HL-60 (cell line): ENCODE measurements at regions not wholly inside any gene's neighbourhood (a gene's known extent, or its start where the extent isn't known, plus 50 kb on each side); places are given as distances from the start of the nearest gene placed in this dataset.

Experiments
- DNase-seq, 2 experiments: peaks; one replicate each; pipeline ENCODE4 v3.0.0-alpha.2; 2010 to 2020; ENCODE audit warnings: low read depth in 1 of 2, low spot score in 1 of 2
- H3K27ac ChIP-seq: fragments of 250-450 bp; sonication (Bioruptor Pico); replicated peaks from 2 replicates; pipeline ENCODE4 v1.5.1; 2020; ENCODE audit warnings: mild to moderate bottlenecking, moderate library complexity
- H3K27me3 ChIP-seq: fragments of 250-450 bp; sonication (Bioruptor Pico); 2 replicates; pipeline ENCODE4 v1.5.1; 2021; ENCODE audit warnings: mild to moderate bottlenecking, moderate library complexity; ENCODE audit not compliant: insufficient read depth, poor library complexity, severe bottlenecking
- H3K4me3 ChIP-seq: replicated peaks from 2 replicates; pipeline ENCODE4 v1.5.1; 2011; ENCODE audit warnings: mild to moderate bottlenecking, control low read depth, low read length; ENCODE audit not compliant: insufficient read depth
- GABPA ChIP-seq: IDR thresholded peaks from 2 replicates; pipeline ENCODE4 v1.6.1; 2012; ENCODE audit warnings: low read depth
- POLR2AphosphoS5 ChIP-seq: IDR thresholded peaks from 2 replicates; pipeline ENCODE4 v1.6.1; 2012; ENCODE audit warnings: low read depth
- SPI1 ChIP-seq: IDR thresholded peaks from 2 replicates; pipeline ENCODE4 v1.6.1; 2012; ENCODE audit warnings: low read depth, mild to moderate bottlenecking, borderline replicate concordance
- TF ChIP-seq, protein P1 (sequence below): IDR thresholded peaks from 2 replicates; pipeline ENCODE4 v1.6.1; 2012; ENCODE audit warnings: low read depth; ENCODE audit not compliant: insufficient replicate concordance
- TF ChIP-seq, protein P2 (sequence below): IDR thresholded peaks from one replicate; pipeline ENCODE4 v1.5.1; 2011; ENCODE audit warnings: low read length, control low read depth, inconsistent platforms; ENCODE audit not compliant: insufficient read depth

DNA sequence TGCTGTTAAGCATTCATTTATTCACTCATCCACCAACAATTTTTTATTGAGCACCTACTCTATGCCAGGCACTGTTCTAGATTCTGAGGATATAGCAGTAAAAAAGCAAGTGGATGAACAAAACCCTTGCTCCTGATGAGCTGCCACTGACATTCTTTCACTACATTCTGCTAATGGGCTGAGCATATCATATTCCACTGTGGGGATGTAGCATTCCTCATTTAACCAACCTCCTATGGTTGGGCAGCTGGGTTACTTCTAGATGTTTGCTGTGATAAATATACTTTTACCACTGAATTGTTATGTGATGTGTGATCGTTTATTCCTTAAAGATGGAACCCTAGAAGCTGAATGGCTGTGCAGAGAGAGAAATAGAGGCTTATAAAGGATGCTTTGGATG is 176.9 kb downstream of the MN1 start:
- no peaks in the 10 kb centered on the region for H3K27me3 ChIP-seq
- TF ChIP-seq POLR2AphosphoS5 (no peak), GABPA (no peak), SPI1 (no peak)
- TF ChIP-seq, protein P1, sequence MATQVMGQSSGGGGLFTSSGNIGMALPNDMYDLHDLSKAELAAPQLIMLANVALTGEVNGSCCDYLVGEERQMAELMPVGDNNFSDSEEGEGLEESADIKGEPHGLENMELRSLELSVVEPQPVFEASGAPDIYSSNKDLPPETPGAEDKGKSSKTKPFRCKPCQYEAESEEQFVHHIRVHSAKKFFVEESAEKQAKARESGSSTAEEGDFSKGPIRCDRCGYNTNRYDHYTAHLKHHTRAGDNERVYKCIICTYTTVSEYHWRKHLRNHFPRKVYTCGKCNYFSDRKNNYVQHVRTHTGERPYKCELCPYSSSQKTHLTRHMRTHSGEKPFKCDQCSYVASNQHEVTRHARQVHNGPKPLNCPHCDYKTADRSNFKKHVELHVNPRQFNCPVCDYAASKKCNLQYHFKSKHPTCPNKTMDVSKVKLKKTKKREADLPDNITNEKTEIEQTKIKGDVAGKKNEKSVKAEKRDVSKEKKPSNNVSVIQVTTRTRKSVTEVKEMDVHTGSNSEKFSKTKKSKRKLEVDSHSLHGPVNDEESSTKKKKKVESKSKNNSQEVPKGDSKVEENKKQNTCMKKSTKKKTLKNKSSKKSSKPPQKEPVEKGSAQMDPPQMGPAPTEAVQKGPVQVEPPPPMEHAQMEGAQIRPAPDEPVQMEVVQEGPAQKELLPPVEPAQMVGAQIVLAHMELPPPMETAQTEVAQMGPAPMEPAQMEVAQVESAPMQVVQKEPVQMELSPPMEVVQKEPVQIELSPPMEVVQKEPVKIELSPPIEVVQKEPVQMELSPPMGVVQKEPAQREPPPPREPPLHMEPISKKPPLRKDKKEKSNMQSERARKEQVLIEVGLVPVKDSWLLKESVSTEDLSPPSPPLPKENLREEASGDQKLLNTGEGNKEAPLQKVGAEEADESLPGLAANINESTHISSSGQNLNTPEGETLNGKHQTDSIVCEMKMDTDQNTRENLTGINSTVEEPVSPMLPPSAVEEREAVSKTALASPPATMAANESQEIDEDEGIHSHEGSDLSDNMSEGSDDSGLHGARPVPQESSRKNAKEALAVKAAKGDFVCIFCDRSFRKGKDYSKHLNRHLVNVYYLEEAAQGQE: no peak
- TF ChIP-seq, protein P2, sequence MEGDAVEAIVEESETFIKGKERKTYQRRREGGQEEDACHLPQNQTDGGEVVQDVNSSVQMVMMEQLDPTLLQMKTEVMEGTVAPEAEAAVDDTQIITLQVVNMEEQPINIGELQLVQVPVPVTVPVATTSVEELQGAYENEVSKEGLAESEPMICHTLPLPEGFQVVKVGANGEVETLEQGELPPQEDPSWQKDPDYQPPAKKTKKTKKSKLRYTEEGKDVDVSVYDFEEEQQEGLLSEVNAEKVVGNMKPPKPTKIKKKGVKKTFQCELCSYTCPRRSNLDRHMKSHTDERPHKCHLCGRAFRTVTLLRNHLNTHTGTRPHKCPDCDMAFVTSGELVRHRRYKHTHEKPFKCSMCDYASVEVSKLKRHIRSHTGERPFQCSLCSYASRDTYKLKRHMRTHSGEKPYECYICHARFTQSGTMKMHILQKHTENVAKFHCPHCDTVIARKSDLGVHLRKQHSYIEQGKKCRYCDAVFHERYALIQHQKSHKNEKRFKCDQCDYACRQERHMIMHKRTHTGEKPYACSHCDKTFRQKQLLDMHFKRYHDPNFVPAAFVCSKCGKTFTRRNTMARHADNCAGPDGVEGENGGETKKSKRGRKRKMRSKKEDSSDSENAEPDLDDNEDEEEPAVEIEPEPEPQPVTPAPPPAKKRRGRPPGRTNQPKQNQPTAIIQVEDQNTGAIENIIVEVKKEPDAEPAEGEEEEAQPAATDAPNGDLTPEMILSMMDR: no peak
- H3K4me3 ChIP-seq: no peak overlapping the region
- DNase-seq: no peak
- H3K27ac ChIP-seq: no peak overlapping the region

DNA sequence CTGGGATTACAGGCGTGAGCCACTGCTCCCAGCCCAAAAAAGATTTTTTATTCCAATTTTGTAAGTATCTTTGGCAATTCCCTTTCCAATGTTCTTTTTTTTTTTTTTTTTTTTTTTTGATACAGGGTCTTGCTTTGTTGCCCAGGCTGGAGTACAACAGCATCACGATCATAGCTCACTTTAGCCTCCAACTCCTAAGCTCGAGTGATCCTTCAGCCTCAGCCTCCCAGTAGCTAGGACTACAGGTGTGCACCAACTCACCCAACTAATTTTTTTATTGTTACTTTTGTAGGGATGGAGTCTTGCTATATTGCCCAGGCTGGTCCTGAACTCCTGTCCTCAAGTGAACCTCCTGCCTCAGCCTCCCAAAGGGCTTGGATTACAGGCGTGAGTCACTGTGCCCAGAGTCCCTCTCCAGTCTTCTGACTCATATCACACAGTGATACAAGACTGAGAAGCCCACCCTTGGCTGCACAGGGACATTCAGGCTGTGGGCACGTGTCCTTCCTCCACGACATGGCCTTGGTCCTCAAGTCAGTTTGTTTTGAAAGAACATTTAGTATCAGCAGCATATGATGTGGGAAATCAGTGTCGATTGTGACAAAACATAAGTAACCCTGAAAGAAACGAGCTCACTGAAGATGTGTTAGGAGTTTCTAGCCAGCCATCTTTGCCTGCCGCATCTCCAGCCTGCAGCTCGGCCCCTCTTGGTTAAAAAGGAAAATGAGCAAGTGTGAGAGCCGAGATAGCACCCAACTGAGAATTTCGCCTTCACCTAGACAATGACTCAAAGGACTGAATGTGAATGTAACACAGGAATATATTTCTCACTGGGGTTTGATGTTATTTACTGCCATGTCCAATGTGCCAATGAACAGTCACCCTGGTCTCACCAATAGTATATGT is 175.5 kb downstream of the MN1 start:
- DNase-seq: no peak
- Histone ChIP-seq H3K4me3 (no peak overlapping the region), H3K27me3 (no peaks in the 10 kb centered on the region), H3K27ac (no peak overlapping the region)
- no peak for TF ChIP-seq POLR2AphosphoS5
- TF ChIP-seq, protein P2: no peak
- TF ChIP-seq GABPA: no peak
- TF ChIP-seq, protein P1: no peak
- TF ChIP-seq SPI1: no peak

DNA sequence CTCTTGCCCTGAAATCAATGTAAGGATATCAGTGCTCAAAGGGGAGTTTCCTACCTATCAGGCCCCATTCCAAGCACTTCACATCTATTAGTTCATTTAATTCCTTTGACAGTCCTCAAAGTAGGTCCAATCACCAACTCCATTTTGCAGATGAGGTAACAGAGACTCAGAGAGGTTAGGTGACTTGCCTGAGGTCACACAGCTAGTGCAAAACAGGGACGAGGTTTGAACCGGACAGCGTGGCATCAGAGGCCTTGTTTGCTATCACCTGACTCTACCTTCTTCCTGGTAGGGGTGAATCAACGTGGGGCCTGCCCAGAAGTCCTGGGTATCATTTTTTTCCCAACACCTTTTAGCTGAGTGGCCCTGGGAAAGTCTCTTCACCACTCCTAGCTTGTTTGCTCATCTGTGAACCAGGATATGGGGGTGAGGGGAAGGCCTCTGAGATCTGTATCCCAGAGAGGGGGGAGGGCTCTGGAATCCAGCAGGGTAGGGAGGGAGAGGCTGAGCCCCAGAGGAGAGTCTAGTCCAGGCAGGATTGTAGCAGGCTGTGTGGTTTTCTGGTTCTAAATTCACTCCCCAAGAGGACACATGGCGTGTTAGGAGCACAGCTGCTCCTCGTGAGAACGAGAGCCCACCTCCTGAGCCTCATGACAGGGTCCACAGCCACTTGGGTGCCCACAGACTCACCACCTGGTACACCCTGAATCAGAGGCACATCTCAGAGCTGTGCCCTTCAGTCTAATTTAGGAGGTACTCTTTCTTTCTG is 174.7 kb downstream of the MN1 start:
- TF ChIP-seq POLR2AphosphoS5 (no peak), GABPA (no peak), SPI1 (no peak)
- TF ChIP-seq, protein P1: no peak
- TF ChIP-seq, protein P2: no peak
- Histone ChIP-seq H3K27me3 (no peaks in the 10 kb centered on the region), H3K4me3 (no peak overlapping the region), H3K27ac (no peak overlapping the region)
- no peak for DNase-seq
